Heart left ventricle (tissue), 16 donors: ENCODE measurements at regions not wholly inside any gene's neighbourhood (a gene's known extent, or its start where the extent isn't known, plus 50 kb on each side); places are given as distances from the start of the nearest gene placed in this dataset.

Source experiments
- ATAC-seq, 4 donors: fragments of 200-7000 bp; cut with Tn5 transposase; one replicate each; pipeline ENCODE4 v1.9.1; 2020 to 2022; ENCODE audit warnings: moderate library complexity in 4 of 4, mild to moderate bottlenecking in 3 of 4, moderate number of reproducible peaks in 1 of 4
- DNase-seq, 5 donors: peaks; one replicate each; pipeline ENCODE4 v3.0.0-alpha.2; 2020
- H3K27ac ChIP-seq, 12 donors: fragments of 200-600 bp; sonication (generic) in 4 of 12; one replicate each; pipeline versions ENCODE4 v1.5.0 to v1.8.0; 2016 to 2022; ENCODE audit warnings: mild to moderate bottlenecking in 2 of 12
- H3K27me3 ChIP-seq, 9 donors: fragments of 200-600 bp; sonication (generic) in 2 of 9; one replicate each; pipeline versions ENCODE4 v1.5.1 to v1.8.0; 2016 to 2022; ENCODE audit warnings: mild to moderate bottlenecking in 3 of 9
- H3K36me3 ChIP-seq, 9 donors: fragments of 200-600 bp; sonication (generic) in 2 of 9; one replicate each; pipeline versions ENCODE4 v1.5.0 to v1.8.0; 2018 to 2022; ENCODE audit warnings: mild to moderate bottlenecking in 2 of 9
- H3K4me1 ChIP-seq, 12 donors: fragments of 200-600 bp; sonication (generic) in 4 of 12; one replicate each; pipeline versions ENCODE4 v1.5.0 to v1.8.0; 2016 to 2022; ENCODE audit warnings: mild to moderate bottlenecking in 3 of 12
- H3K4me3 ChIP-seq, 12 donors: fragments of 200-600 bp; sonication (generic) in 4 of 12; one replicate each; pipeline versions ENCODE4 v1.5.0 to v1.8.0; 2017 to 2022; ENCODE audit warnings: mild to moderate bottlenecking in 9 of 12, moderate library complexity in 4 of 12
- H3K9me3 ChIP-seq, 12 donors: fragments of 200-600 bp; sonication (generic) in 4 of 12; one replicate each; pipeline versions ENCODE4 v1.5.0 to v1.8.0; 2016 to 2022; ENCODE audit warnings: mild to moderate bottlenecking in 1 of 12
- POLR2A ChIP-seq, 2 donors: fragments of 450-650 bp; IDR thresholded peaks; one replicate each; pipeline ENCODE4 v1.6.1; 2017; ENCODE audit warnings: antibody characterized with exemption in 2 of 2, mild to moderate bottlenecking in 2 of 2, moderate library complexity in 2 of 2
- WGBS, 4 donors: extraction: QIAGEN DNeasy Blood & Tissue Kit in 2 of 4; methylation state at CpG; one replicate each; pipeline versions ENCODE4 v1.1.5 to v1.1.7; 2013 to 2018; 5-methylcytosine and 5-hydroxymethylcytosine counted together
- intact Hi-C, 10 donors: fragments of 100-400 bp; cut with DNase I; formaldehyde crosslinking; loops; one replicate each; pipeline versions ENCODE4 v1.11.1 to v1.14.2; 2022
- TF ChIP-seq, protein P1 (sequence below), 12 donors: fragments of 200-600 bp; sonication (generic) in 4 of 12; IDR thresholded peaks; one replicate each; pipeline versions ENCODE4 v1.5.0 to v1.8.0; 2018 to 2022; ENCODE audit warnings: antibody characterized with exemption in 12 of 12, mild to moderate bottlenecking in 5 of 12
- donor health status: ischemic (EF 13 %, LVEDD 7.1; RV severe dilation, severe dysfunction).
- donor health status: healthy with polysubstance abuse.
- donor health status: DM: no; HTN: yes; CAD: no.
- donor health status: DM: no; HTN: no; CAD: no.
- donor health status: ischemic (EF 25% LVEDD 6.9; RV normal size, moderate dysfunction).
- donor health status: ischemic (EF 25% LVEDD 5.7; RV mildly dilated, moderate dysfunction).
- donor health status: healthy.
- donor health status: DM: yes; HTN: yes; CAD: no.
- donor health status: ischemic (EF 35%, LVEDD 5.7; RV mildly dilated, moderate dysfunction).
- donor health status: nonischemic (EF 11% LVEDD 7.7; RV severe dilation, severe dysfunction).
- donor health status: DM: yes; HTN: yes; CAD: no.
- donor health status: PGD.
- donor health status: ischemic (EF 29% LVEDD 5.4; RV normal size, mild dysfunction).
- donor health status: nonischemic (EF 23%, LVEDD 6.1; RV moderate dilation, normal function).

DNA sequence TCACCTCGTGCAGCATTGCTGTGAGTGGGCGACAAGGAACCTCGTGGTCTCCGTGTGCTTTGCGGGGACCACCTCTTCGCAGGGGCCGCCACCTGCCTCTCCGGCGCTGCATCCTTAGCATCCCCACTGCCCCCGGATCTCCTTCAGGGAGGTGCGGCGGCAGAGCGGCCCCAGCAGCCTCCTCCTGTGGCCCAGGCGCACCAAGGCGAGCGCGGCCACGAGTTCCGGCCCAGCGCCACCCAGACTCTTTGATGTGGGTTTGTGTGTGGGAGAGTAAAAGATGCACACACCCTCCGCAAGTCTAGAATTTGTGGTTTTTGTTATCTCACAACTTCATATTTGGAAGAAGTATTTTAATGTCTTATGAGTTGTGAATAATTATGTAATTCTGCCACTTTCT lies 118.8 kb upstream of the DIO3 start:
- peaks cover 0 to 38% (median 0%) of the 10 kb centered on the region in 9 donors for H3K27me3 ChIP-seq
- 82 to 91% (median 86%) methylated on average over 21 of the region's 21 CpGs for WGBS, 4 donors
- DNase-seq (no peak), ATAC-seq (no peak)
- no peaks in the 10 kb centered on the region for H3K4me1 ChIP-seq
- intact Hi-C loops: no loop called here
- no peak overlapping the region for H3K4me3 ChIP-seq
- TF ChIP-seq, protein P1, sequence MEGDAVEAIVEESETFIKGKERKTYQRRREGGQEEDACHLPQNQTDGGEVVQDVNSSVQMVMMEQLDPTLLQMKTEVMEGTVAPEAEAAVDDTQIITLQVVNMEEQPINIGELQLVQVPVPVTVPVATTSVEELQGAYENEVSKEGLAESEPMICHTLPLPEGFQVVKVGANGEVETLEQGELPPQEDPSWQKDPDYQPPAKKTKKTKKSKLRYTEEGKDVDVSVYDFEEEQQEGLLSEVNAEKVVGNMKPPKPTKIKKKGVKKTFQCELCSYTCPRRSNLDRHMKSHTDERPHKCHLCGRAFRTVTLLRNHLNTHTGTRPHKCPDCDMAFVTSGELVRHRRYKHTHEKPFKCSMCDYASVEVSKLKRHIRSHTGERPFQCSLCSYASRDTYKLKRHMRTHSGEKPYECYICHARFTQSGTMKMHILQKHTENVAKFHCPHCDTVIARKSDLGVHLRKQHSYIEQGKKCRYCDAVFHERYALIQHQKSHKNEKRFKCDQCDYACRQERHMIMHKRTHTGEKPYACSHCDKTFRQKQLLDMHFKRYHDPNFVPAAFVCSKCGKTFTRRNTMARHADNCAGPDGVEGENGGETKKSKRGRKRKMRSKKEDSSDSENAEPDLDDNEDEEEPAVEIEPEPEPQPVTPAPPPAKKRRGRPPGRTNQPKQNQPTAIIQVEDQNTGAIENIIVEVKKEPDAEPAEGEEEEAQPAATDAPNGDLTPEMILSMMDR (IDR thresholded peaks at IDR 0.05): no peak
- TF ChIP-seq POLR2A (IDR thresholded peaks at IDR 0.05): no peak
- H3K27ac ChIP-seq: no peak overlapping the region
- H3K36me3 ChIP-seq: no peaks in the 10 kb centered on the region
- no peaks in the 10 kb centered on the region for H3K9me3 ChIP-seq

GRCh38 chr14:101444116-101444515 lies 117.2 kb upstream of the DIO3 start:
- WGBS, 4 donors: 81 to 92% (median 86%) methylated on average over 7 of the region's 7 CpGs
- no peak for ATAC-seq

DNA sequence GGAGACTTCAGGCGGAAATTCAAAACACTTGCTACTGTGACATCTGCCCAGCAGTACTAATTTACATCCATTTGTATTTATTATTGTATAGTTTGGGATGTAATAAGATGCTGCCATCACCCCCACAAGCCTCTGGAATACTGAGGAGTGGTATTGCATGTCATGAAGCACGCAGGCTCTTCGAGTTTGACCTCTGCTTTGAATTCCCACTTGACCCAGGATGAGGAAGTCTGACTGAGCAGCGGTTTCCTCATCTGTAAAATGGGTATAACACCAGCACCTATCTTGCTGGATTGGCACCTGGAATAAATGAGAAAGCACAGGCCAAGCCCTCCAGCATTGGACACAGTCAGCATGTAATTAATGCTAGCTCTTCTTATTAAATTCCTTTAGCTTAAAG lies 116.0 kb upstream of the DIO3 start:
- intact Hi-C loops: no loop called here
- Histone ChIP-seq H3K9me3 (no peaks in the 10 kb centered on the region), H3K4me3 (no peak overlapping the region), H3K36me3 (no peaks in the 10 kb centered on the region), H3K27ac (no peak overlapping the region), H3K27me3 (peaks cover 0 to 52% (median 0%) of the 10 kb centered on the region in 9 donors), H3K4me1 (no peaks in the 10 kb centered on the region)
- WGBS, 4 donors: 65 to 83% (median 75%) methylated on average over 4 of the region's 4 CpGs
- DNase-seq (no peak), ATAC-seq (no peak)
- no peak for TF ChIP-seq POLR2A (IDR thresholded peaks at IDR 0.05)
- TF ChIP-seq, protein P1 (IDR thresholded peaks at IDR 0.05): no peak

More at GRCh38 chr14:101444116-101444515, 117.2 kb upstream of the DIO3 start:
- no peaks in the 10 kb centered on the region for H3K9me3 ChIP-seq
- no peak overlapping the region for H3K27ac ChIP-seq
- no peak overlapping the region for H3K4me3 ChIP-seq
- DNase-seq: no peak
- TF ChIP-seq, protein P1 (IDR thresholded peaks at IDR 0.05): no peak
- TF ChIP-seq POLR2A (IDR thresholded peaks at IDR 0.05): no peak
- no peaks in the 10 kb centered on the region for H3K4me1 ChIP-seq
- H3K27me3 ChIP-seq: peaks cover 0 to 50% (median 0%) of the 10 kb centered on the region in 9 donors
- no peaks in the 10 kb centered on the region for H3K36me3 ChIP-seq
- intact Hi-C loops: no loop called here

- DNase-seq: no peak
- Histone ChIP-seq H3K27ac (no peak overlapping the region), H3K4me1 (no peaks in the 10 kb centered on the region), H3K4me3 (no peak overlapping the region), H3K27me3 (peaks cover 0 to 59% (median 0%) of the 10 kb centered on the region in 9 donors), H3K9me3 (no peaks in the 10 kb centered on the region), H3K36me3 (no peaks in the 10 kb centered on the region)
- no peak for TF ChIP-seq POLR2A (IDR thresholded peaks at IDR 0.05)
- TF ChIP-seq, protein P1 (IDR thresholded peaks at IDR 0.05): no peak
- ATAC-seq: no peak
- WGBS, 4 donors: 70 to 83% (median 75%) methylated on average over 10 of the region's 10 CpGs
- intact Hi-C loops: no loop called here
These were observed 114.8 kb upstream of the DIO3 start for GRCh38 chr14:101446387-101446969.
